ENCODE measurements at regions not wholly inside any gene's neighbourhood (a gene's known extent, or its start where the extent isn't known, plus 50 kb on each side); places are given as distances from the start of the nearest gene placed in this dataset.

DNA sequence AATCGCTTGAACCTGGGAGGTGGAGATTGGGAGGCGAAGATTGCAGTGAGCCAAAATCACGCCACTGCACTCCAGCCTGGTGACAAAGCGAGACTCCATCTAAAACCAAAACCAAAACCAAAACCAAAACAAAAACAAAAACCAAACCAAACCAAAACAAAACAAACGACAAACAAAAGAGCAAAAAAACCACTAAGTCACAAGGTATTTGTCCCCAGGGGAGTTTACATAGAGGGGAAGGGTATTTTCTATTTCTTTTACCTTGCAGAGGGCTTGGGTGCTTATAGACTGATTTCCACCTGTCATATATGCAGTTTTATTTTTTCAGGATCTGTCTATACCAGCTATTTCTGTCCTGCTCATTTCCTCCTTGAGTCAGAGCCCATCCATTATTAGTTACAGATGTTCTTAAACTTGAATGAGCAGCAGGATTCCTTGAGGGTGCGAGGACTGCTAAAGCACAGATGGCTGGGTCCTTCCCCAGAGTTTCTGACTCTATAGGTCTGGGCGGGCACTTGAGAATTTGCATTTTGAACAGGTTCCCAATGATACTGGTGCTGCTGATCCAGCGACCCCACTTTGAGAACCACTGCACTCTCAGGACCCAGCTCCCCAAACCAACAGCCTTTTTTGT, 102.2 kb upstream of the UXS1 start:
- TF ChIP-seq, protein P1, sequence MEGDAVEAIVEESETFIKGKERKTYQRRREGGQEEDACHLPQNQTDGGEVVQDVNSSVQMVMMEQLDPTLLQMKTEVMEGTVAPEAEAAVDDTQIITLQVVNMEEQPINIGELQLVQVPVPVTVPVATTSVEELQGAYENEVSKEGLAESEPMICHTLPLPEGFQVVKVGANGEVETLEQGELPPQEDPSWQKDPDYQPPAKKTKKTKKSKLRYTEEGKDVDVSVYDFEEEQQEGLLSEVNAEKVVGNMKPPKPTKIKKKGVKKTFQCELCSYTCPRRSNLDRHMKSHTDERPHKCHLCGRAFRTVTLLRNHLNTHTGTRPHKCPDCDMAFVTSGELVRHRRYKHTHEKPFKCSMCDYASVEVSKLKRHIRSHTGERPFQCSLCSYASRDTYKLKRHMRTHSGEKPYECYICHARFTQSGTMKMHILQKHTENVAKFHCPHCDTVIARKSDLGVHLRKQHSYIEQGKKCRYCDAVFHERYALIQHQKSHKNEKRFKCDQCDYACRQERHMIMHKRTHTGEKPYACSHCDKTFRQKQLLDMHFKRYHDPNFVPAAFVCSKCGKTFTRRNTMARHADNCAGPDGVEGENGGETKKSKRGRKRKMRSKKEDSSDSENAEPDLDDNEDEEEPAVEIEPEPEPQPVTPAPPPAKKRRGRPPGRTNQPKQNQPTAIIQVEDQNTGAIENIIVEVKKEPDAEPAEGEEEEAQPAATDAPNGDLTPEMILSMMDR (IDR thresholded peaks at IDR 0.05; ENCODE audit: insufficient read depth, low read length): no peak
- TF ChIP-seq, protein P2, sequence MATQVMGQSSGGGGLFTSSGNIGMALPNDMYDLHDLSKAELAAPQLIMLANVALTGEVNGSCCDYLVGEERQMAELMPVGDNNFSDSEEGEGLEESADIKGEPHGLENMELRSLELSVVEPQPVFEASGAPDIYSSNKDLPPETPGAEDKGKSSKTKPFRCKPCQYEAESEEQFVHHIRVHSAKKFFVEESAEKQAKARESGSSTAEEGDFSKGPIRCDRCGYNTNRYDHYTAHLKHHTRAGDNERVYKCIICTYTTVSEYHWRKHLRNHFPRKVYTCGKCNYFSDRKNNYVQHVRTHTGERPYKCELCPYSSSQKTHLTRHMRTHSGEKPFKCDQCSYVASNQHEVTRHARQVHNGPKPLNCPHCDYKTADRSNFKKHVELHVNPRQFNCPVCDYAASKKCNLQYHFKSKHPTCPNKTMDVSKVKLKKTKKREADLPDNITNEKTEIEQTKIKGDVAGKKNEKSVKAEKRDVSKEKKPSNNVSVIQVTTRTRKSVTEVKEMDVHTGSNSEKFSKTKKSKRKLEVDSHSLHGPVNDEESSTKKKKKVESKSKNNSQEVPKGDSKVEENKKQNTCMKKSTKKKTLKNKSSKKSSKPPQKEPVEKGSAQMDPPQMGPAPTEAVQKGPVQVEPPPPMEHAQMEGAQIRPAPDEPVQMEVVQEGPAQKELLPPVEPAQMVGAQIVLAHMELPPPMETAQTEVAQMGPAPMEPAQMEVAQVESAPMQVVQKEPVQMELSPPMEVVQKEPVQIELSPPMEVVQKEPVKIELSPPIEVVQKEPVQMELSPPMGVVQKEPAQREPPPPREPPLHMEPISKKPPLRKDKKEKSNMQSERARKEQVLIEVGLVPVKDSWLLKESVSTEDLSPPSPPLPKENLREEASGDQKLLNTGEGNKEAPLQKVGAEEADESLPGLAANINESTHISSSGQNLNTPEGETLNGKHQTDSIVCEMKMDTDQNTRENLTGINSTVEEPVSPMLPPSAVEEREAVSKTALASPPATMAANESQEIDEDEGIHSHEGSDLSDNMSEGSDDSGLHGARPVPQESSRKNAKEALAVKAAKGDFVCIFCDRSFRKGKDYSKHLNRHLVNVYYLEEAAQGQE (IDR thresholded peaks at IDR 0.05; ENCODE audit: insufficient replicate concordance, low read depth): no peak
- no peak for TF ChIP-seq POLR2AphosphoS5 (IDR thresholded peaks at IDR 0.05; ENCODE audit: low read depth)
